AG09309 (cell line): ENCODE measurements at regions not wholly inside any gene's neighbourhood (a gene's known extent, or its start where the extent isn't known, plus 50 kb on each side); places are given as distances from the start of the nearest gene placed in this dataset.

Experiments
- DNase-seq: peaks from one replicate; pipeline ENCODE4 v3.0.0-alpha.2; 2010; ENCODE audit warnings: low read depth
- H3K4me3 ChIP-seq: 2 replicates; pipeline ENCODE4 v1.5.1; 2011; ENCODE audit warnings: mild to moderate bottlenecking, low read depth, low read length, moderate library complexity; ENCODE audit not compliant: control insufficient read depth
- TF ChIP-seq, protein P1 (sequence below): IDR thresholded peaks from 2 replicates; pipeline ENCODE4 v1.5.1; 2011; ENCODE audit warnings: mild to moderate bottlenecking, low read depth, low read length, inconsistent platforms; ENCODE audit not compliant: insufficient read depth, control insufficient read depth; ENCODE audit errors: missing control alignments

DNA sequence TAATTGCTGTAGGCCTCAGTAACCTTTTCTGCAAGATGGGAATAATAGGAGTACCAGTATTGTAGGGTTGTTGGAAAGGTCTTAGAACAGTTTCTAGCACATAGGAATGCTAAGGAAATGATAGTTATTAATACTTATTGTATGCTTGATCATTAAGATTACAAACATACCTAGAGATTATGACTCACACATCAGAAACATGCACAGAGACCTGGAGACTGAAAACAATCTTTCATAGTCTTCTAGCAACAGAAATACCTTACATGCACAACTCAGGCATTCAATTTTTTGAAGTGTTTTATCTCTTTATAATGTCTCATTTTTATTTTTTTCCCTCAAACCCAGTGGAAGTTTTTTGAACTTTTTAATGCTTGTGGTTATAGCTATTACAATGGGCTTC lies 104.4 kb upstream of the ZBTB20 start:
- no peak for DNase-seq
- no peak overlapping the region for H3K4me3 ChIP-seq
- TF ChIP-seq, protein P1, sequence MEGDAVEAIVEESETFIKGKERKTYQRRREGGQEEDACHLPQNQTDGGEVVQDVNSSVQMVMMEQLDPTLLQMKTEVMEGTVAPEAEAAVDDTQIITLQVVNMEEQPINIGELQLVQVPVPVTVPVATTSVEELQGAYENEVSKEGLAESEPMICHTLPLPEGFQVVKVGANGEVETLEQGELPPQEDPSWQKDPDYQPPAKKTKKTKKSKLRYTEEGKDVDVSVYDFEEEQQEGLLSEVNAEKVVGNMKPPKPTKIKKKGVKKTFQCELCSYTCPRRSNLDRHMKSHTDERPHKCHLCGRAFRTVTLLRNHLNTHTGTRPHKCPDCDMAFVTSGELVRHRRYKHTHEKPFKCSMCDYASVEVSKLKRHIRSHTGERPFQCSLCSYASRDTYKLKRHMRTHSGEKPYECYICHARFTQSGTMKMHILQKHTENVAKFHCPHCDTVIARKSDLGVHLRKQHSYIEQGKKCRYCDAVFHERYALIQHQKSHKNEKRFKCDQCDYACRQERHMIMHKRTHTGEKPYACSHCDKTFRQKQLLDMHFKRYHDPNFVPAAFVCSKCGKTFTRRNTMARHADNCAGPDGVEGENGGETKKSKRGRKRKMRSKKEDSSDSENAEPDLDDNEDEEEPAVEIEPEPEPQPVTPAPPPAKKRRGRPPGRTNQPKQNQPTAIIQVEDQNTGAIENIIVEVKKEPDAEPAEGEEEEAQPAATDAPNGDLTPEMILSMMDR = no peak

DNA sequence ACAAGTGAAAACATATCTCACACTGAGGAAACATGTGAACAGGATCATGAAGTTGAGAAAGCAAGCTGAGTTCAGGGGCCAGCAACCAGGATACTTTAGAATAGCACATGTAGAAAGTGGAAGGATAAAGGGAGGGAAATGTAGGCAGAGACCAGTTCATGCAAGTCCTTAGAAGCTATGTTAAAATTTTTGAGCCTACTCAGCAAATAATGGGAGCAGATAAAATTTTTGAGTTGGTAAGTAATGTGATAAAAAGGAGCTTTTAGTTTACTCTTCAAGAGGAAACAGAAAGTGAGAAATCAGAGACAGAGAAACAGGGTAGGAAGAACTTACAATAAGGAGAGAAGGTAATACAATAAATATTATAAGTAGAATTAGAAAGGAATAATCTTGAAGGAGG lies 105.6 kb upstream of the ZBTB20 start:
- no peak for DNase-seq
- TF ChIP-seq, protein P1 = no peak
- no peak overlapping the region for H3K4me3 ChIP-seq

- DNase-seq = no peak
- H3K4me3 ChIP-seq = no peak overlapping the region
Measured at GRCh38 chr3:115254492-115255196, 107.6 kb upstream of the ZBTB20 start.

DNA sequence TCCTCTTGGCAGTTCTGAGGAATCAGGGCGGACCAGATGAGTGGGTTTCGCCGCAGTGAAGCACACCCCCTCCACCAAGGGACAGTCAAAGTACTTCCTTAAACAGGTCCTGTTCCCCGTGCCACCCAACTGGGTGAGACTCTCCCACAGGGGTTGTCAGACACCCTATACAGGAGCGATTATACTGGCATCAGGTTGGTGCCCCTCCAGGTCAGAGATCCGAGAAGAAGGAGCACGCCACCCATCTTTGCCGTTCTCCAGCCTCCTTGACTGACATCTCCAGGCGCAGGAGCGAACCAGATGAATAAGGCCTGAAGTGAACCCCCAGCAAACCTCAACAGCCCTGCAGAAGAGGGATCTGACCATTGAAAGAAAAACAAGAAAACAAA lies 108.1 kb upstream of the ZBTB20 start:
- no peak for DNase-seq
- TF ChIP-seq, protein P1 = no peak
- H3K4me3 ChIP-seq = no peak overlapping the region

More at GRCh38 chr3:115254492-115255196, 107.6 kb upstream of the ZBTB20 start:
- TF ChIP-seq, protein P1 = no peak

GRCh38 chr3:115270849-115271248 lies 123.8 kb upstream of the ZBTB20 start:
- TF ChIP-seq, protein P1 = no peak
- H3K4me3 ChIP-seq = no peak overlapping the region
- no peak for DNase-seq

- H3K4me3 ChIP-seq = no peak overlapping the region
- TF ChIP-seq, protein P1 = no peak
- peak; percentile 76 for DNase-seq
Measured at GRCh38 chr3:115272036-115272824, 125.1 kb upstream of the ZBTB20 start.
